ENCODE measurements at regions not wholly inside any gene's neighbourhood (a gene's known extent, or its start where the extent isn't known, plus 50 kb on each side); places are given as distances from the start of the nearest gene placed in this dataset.
A peak's percentile ranks its signal among the peaks of the same experiment; 100 is the strongest.

DNA sequence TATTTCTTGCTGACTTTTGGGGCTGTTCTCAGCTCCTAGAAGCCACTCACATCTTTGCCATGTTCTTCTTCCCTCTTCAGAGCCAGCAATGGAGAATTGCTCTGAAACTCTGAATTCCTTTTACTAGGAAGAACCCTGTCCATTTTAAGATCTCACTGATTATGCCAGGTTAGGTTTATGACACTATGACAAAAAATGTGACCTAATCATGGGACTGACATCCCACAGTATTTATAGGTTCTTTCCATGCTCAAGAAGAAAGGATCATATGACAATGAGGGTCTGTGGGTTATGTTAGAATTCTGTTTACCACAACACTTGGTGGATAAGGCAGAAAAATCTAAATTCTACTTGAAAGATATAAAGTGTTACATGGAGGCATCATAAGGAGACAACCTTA lies 263.3 kb upstream of the CITED2 start:
- DNase-seq (ENCODE audit: low read depth): no peak

DNA sequence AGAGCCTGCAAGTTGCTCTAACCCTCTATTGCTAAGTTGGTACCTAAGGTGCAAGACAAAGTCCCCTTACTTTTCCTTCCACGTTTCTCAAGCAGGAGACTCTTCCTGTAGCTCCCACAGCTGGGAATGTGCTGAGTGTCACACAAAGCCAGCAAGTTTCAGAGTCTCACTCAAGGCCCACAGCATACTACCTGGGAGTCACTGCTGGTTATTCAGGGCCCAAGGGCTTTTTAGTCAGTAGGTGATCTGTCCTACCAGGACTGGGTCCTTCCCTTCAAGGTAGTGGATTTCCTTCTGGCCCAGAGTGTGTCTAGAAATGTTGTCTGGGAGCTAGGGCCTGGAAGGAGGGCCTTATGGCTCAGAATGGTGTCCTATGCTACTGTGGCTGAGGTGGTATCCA lies 261.9 kb upstream of the CITED2 start:
- DNase-seq (ENCODE audit: low read depth): no peak

DNA sequence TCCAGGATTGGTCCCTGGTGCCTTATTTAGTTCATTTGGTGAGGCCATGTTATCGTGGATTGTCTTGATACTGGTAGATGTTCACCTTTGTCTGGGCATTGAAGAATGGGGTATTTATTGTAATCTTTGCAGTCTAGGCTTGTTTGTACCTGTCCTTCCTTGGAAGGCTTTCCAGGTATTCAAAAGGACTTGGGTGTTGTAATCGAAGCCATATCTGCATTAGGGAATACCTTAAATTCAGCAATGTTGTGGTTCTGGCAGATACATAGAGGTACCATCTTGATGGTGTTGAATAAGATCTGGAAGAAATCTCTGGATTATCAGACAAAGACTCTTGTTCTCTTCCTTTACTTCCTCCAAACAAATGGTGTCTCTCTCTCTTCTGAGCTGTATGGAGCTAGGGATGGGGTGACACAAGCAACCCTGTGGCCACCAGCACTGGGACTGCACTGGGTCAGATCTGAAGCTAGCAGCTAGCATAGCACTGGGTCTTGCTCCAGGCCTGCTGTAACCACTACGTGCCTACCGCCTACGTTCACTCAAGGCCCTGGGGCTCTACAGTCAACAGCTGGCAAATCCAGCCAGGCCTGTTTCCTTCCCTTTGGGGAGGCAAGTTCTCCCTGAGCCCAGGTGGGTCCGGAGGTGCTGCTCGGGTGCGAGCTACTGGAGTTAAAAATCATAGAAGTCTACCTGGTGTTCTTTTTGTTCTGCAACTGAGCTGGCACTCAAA lies 261.1 kb upstream of the CITED2 start:
- DNase-seq (ENCODE audit: low read depth): no peak

DNA sequence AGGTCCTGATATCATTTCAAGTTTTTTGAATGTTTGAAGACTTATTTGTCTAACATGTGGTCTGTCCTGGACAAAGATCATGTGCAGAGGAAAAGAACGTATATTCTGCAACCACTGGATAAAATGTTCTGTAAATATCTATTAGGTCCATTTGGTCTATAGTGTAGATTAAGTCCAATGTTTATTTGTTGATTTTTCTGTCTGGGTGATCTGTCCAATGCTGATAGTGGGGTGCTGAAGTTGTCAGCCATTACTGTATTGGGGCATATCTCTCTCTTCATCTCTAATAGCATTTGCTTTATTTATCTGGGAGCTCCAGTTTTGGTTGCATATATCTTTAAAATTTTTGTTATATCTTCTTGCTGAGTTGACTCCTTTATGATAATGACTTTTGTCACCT lies 258.4 kb upstream of the CITED2 start:
- no peak for DNase-seq (ENCODE audit: low read depth)

DNA sequence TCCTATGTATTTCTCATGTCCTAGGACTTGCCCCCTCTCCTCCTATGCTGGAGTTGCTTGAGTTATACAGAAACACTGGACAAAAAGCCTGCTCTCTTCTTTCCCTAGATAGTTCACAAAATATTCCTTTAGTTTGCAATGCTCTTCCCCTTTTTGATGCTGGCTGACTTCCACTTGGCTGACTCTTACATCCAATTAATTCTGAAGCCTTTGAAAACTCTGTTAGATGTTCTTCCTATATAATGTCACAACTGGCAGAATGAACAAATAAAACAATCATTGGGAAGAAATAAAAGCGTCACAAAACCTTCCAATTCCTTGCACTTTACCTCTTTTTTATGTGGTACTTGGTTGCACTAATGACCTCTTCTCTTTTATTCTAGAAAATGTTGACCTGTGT lies 253.8 kb upstream of the CITED2 start:
- DNase-seq (ENCODE audit: low read depth): no peak

DNA sequence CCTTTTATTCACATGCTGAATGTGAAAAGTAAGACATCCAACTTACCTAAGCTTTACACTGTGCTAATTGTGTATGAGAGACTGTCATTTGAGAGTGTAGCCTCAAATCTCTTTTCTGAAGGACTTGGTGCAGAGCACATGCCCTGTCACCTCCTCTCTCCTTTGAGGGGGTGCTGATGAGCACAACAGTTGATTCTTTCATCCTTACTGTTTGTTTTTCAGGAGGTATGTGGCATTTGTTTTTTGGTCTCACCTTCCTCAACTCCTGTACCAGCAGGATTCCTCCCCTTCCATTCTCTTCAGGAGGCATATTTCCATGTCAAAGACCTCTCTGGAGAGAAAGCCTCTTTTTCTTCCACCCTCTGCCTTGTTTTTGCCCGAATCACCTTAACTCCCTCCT lies 252.6 kb upstream of the CITED2 start:
- DNase-seq (ENCODE audit: low read depth): no peak

DNA sequence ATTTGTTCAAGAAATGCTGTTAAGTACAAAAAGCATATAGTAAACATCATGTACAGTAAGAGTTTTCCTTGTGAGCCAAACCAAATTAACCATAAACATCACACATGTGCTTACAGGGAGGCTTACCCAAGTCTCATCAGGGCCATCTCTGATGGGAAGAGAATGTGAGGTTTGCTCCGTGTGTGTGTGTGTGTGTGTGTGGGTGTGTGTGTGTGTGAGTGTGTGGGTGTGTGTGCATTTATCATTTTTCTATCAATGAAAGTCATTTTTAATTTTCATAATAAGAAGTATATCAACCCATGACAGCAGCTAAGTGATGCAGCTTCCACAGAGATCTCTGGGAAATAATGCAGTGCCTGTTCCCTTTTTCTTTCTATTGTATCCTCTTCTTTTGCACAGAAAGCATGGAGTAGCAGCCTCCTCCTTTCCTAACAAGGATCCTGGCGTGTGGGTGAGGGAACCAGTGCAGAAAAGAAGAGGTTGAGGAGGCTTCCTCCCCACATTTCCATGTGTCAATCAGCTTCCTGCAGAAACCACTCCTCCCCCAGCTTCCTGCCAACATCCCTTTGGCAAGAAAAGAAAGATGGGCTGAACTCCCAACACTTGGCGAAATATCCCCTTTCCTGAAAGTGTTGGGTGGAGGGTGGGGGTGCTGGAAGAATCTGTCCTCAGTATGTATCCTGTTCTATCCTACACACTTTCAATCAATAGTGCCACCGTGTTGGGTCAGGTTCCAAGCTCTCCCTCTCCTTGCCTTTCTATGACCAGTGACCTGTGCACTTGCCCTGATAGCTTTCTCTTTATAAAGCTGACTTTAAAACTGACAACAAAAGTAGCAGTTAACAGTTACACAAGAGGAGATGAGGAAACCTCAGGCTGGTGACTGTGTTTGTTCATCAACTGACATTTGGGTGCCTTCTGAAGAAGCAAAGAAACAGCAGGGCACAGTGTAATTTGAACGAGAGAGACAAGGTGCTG lies 251.8 kb upstream of the CITED2 start:
- DNase-seq (ENCODE audit: low read depth): no peak

DNA sequence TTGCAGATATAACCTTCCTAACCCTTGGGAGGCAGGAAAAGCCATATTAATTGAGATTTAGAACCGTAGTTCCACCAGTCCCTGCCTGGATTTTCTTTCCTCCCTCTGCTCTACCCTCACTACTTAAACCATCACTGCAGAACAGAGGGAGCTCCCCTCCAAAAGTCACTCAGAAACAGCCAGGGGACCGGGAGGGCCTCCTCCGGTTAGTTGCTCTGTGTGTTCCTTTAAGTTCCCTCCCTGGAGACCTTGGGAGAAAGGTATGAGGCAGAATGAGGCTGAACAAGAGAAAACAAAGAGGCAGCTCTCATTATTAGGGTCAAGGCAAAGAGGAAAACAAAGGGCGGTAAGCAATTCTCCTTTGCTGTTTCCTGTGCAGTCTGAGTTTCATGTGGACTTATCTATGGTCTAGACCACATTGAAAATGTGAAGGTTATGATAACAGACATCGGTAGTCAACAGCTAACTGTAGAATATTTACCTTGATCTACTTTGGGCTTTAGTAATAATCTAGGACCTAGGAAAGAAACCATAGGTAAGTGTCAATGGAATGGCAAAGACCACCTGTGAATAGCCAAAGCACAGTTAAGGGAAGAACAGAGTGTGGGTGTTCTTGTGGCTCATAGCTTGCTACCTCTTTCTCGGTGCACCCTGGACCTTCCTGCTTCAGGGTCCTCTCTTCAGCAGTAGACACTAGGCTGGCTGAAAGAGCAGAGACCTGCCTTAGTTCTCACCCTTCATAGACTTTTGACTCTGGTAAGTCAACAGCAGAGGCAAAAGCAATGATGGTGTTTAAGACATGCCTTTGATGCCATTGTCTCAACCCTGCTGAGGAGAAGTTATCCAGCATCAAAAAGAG lies 250.9 kb upstream of the CITED2 start:
- no peak for DNase-seq (ENCODE audit: low read depth)

DNA sequence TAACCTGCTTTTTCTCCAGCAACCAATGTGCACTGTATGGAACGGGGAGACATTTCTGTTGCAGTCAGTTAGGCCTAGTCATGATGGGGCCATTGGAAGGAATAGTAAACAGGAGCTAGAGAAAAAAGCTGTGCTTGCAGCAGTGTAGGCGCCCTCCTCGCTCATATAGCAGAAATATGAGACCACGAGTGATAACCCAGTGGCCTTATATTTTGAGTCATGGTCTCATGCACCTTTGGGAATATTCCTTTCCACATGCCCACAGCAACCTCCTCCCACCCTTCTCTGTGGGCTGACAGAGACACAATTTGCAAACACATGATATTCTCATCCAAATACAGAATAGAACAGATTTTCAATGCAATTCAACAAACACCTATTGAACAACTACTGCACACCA lies 248.9 kb upstream of the CITED2 start:
- no peak for DNase-seq (ENCODE audit: low read depth)

DNA sequence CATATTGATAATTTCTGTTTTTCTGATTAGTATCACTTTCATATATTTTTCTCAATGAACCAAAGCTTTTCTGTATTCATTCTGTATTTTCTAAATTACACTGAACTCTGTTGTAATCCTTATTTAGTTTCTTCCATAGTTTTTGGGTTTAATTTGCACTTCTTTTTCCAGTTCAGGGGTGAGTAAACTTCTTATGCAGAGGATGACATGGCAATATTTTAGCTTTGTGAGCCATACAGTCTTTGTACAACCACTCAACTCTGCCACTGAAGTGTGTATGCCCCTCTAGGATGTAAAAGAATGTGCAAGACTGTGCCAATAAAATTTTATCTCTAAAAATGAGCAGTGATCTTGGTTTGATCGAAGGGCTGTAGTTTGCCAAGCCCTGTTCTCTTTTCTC lies 239.0 kb upstream of the CITED2 start:
- no peak for DNase-seq (ENCODE audit: low read depth)

DNA sequence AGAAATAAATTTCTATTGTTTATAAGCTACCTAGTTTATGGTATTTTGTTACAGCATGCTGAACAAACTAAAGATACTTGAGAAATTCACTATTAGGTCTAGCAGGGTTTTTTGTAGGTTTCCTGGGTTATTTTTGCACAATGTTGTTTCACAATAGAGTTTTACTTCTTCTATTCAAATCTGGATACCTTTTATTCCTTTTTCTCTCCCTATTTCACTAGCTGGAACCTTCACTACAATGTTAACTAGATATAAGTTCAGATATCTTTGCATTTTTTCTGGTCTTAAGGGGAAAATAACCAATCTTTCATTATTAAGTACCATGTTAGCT lies 237.7 kb upstream of the CITED2 start:
- no peak for DNase-seq (ENCODE audit: low read depth)

DNA sequence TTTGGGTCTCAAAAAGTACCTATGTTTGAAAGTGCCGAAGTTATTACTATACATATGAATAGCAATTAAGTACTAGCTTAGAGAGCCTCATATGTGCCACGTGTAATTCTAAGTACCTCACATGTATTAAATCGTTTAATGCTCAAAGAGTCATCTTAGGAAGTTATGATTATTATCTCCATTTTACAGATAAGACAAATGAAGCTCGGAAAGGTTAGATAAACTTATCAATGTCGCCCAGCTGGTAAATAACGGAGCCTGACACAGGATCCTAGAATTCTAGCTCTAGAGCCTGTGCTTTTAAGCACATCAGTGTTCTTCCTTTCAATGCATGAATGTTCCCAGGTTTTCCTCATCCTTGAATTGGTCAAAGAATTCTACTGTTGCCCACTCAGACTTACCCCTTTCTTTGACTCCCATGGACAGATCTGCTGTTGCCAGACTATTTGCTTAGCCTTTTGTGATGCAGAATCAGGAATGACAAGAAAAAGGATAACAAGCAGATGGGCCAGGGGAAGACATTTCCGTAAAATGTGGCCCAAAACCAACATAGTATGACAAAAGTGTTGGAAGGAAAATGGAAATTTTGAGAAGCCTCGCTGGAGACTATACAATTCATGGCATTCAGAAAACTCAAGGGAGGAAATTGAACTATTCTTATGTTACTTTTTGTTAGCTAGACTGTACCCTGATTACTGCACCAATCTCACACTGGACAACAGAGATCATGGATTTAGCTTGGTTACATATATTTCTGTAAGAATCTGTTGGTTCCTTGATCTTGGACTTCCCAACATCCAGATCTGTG lies 237.1 kb upstream of the CITED2 start:
- no peak for DNase-seq (ENCODE audit: low read depth)

DNA sequence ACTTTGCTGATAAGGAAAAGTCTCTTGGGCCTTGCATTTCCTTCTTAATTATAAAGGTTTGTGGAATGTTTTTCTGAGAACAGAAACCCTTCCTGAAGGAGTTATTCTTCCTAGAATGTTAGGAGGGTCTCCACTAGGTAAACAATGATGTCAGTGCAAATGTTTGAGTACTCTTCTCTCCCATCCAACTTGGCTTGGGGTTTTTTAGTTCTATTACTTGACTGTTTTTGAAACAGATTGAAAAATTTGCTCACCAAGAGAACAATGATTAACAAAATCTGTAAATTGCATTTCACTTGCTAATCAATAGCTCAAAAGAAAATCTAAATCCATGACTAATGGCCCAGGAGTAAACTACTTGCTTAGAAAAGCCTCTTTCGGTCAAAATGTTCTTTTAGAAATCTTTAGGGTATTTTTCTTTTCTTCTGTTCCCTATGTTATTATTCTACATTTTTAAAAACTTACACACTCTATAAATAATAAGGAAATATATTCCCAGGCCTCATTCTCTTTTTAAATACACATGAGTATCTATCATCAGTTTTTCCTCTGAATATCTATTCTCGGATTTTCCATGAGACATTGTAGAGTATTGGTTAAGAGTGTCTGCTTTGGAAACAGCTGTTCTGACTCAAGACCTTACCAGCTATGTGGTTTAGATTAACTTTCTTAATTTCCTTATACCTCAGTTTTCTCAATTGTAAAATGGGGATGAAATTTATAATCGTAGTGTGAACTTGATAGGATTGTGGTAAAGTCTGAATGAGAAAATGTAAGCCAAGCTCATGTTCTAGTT lies 234.2 kb upstream of the CITED2 start:
- DNase-seq (ENCODE audit: low read depth): peak; percentile 61

DNA sequence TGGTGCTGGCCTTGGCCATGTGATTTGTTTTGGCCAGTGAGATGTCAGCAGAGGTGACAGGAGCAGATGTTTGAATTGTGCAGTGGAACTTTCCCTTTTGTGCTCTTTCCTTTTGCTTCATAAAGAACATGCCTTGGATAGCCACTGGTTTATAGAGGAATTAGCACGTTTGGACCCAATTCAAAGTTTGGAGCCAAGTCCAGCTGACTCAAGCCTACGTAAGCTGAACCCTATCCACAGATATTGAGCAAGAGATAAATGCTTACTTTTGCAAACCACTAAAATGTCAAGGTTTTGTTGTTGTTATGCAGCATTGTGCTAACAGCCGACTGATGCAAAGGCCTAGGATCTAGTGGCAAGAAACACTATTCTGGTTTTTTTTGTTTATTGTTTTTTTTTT lies 230.9 kb upstream of the CITED2 start:
- peak; percentile 82 for DNase-seq (ENCODE audit: low read depth)

DNA sequence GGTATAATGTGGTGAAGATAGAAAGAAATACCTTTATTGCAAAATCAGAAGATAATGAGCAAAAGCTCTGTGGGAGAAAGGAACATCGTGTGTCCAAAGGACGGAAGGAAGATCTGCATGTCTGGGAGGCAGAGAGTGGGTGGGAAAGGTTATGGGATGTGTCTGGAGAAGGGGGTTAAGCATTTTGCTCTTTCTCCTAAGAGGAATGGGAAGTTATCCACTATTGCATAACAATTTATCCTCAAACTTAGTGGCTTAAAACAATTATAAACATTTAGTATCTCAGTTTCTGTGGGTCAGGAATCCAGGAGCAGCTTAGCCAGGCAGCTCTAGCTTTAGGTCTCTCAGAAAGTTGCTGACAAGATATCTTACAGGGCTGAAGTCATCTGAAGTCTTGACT lies 229.1 kb upstream of the CITED2 start:
- DNase-seq (ENCODE audit: low read depth): no peak

DNA sequence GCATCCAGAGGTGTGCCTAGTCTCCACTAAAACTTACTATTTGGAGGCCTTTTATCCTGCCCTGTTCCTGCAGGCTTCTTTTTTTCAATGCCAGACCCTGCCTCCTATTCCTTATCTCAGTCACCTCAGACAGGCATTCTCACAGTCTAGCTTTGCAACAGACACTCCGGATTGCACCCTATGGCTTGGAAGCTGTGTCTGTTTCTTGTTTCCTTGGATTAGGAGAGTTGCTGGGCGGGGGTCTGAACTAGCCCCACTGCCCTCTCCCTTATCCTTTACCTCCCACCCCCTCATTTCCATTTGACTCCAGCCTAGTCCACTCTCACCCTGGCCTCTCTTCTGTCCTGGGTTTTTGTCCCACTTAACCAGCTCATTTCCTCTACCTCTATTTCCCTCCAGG lies 228.1 kb upstream of the CITED2 start:
- no peak for DNase-seq (ENCODE audit: low read depth)

DNA sequence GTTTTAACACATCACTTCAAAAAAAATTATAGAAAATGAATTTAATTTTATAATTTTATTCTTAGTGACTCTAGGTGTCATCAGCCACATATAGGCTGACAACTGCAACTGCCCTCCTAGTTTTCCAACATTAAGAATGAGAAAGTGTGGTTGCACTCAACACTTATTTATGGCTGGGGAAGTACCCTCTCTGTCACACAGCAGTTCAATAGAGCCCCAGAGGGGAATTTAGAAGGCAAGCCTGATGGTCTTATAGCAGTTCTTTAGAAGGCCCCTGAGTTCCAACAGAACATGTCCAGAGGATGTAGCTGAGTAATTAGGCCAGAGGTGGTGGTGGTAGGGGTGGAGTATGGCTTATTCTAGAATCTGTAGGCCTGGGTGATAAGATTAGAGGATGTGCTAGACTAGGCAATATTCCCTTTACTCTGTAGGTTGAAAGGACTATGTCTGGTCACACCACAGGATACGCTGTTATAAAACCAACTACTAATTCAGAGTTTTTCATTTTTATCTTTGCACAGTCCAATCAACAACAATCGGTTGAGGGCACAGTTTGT lies 226.5 kb upstream of the CITED2 start:
- no peak for DNase-seq (ENCODE audit: low read depth)

DNA sequence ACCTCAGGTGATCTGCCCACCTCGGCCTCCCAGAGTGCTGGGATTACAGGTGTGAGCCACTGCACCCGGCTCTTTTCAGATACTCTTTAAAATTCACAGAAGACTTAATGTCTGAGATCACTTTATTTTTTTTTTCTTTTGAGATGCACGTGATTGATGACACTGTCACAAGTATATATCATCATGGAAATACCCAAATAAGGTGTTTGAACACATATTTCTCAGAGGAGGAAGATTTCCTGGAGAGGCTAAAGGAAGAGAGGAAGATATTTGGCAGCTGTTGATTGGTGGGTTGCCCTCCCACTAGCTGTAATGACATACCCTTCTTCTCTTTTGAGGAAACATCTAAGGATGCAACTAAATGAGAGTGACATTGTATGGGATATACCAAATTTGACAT lies 225.9 kb upstream of the CITED2 start:
- DNase-seq (ENCODE audit: low read depth): no peak

DNA sequence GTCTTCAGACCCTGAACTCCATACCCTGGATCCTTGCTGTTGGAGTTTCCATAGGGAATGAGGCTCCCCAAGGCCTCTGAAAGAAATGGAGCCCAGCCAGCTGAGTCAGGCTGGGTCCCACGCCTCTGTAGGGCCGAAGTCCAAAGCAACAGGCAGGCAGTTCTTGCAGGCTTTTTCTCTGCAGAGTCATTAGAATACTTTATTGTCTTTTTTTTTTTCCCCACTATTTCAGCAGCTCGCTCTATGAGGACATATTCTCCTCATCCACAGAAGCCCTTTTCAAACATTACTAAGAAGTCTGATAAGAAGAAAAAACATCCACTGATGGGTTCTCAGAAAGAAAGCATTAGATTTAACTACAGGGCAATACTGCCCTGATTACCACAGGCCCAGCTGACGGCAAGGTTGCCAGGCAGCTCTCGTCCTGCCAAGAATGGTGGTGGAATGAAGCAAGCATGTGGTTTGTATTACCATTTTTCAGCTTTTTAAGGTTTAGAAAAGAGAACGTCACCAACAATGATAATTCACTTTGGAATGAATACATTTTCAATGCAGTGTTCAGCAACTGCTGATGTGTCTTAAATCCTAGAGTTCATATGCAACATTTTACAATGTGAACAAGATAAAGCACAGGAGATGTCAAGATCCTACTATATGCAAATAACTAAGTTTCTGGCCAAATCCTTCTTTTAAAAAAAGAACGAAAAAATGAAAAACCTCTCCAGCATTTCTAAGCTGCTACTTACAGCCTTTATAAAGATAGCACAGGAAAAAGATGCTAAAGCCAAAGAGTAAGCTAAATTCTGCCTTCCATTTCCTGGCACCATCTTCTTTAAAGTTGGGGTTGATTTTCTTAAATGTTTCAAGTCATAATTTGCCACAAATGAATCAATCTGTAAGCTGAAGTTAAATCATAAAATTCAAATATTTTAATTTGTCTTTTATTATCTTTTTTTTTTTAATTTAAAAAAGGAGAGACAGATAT lies 223.6 kb upstream of the CITED2 start:
- peak; percentile 95 for DNase-seq (ENCODE audit: low read depth)
